ENCODE measurements at regions not wholly inside any gene's neighbourhood (a gene's known extent, or its start where the extent isn't known, plus 50 kb on each side); places are given as distances from the start of the nearest gene placed in this dataset.

DNA sequence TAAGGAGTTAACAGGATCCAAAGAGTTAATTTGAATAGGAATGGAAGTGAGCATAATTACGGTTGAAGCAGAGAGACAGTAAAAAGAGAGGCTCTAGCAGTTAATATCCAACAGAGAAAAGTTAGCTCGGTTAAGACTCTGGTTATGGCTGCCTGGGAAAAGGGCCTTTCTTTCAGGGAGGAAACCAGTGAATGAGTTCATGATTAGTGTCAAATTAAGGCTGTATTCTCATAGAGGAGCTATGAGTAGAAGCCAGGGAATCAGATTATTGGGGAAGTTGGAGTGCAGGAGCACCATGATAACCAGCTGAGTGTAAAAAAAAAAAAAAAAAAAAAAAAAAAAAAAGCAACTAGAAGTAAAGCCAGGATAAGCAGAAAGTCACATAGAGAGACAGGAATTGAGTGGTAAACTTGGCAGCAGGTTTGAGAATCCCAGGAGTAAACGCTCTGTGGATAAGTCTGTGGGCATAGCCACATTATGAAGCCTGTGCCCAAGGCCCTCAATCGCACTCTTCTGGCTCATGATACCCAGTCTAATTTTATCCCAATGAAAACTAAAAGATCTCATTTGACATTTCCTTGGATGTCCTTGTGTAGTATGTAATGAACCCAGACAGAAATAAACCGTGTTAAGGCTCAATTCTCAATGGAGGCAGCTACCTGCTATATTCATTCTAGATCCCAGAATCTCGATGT is 372.6 kb upstream of the MPDZ start:
- no peak overlapping the region for H3K27ac ChIP-seq
- H3K9me3 ChIP-seq, result no peaks in the 10 kb centered on the region
- no peak for ATAC-seq
- H3K4me3 ChIP-seq, result no peak overlapping the region
- no peaks in the 10 kb centered on the region for H3K27me3 ChIP-seq
- H3K36me3 ChIP-seq, result no peaks in the 10 kb centered on the region
- TF ChIP-seq EP300 (IDR thresholded peaks at IDR 0.05) (no peak), POLR2A (IDR thresholded peaks at IDR 0.05) (no peak), POLR2AphosphoS5 (IDR thresholded peaks at IDR 0.05) (no peak)
- TF ChIP-seq, protein P1, sequence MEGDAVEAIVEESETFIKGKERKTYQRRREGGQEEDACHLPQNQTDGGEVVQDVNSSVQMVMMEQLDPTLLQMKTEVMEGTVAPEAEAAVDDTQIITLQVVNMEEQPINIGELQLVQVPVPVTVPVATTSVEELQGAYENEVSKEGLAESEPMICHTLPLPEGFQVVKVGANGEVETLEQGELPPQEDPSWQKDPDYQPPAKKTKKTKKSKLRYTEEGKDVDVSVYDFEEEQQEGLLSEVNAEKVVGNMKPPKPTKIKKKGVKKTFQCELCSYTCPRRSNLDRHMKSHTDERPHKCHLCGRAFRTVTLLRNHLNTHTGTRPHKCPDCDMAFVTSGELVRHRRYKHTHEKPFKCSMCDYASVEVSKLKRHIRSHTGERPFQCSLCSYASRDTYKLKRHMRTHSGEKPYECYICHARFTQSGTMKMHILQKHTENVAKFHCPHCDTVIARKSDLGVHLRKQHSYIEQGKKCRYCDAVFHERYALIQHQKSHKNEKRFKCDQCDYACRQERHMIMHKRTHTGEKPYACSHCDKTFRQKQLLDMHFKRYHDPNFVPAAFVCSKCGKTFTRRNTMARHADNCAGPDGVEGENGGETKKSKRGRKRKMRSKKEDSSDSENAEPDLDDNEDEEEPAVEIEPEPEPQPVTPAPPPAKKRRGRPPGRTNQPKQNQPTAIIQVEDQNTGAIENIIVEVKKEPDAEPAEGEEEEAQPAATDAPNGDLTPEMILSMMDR (IDR thresholded peaks at IDR 0.05), result no peak
- H3K4me1 ChIP-seq, result no peaks in the 10 kb centered on the region
- 40 to 51% methylated on average over 6 of the region's 6 CpGs for WGBS, 2 donors (ENCODE audit: low coverage in 1 of 2)

DNA sequence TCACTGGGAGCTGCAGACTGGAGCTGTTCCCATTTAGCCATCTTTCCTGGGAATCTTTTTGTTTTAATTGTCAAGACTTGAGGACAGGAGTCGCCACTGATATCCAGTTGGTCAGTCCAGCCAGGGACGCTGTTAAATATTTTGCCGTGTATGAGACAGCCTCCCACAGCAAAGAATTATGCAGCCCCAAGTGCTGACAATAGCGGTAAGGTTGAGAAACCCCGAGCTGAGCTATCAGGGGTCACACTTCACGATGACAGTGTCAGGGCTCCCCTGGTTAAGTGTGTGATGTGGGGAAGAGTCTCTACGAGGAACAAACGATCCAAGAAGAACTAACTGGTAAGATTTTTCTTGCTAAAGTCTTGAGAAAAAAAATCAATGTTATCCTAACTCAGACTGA is 372.0 kb upstream of the MPDZ start:
- no peaks in the 10 kb centered on the region for H3K27me3 ChIP-seq
- no peaks in the 10 kb centered on the region for H3K4me1 ChIP-seq
- no peak for ATAC-seq
- H3K27ac ChIP-seq, result no peak overlapping the region
- WGBS, 2 donors (ENCODE audit: low coverage in 1 of 2), result 88 to 100% methylated on average over 3 to 7 of the region's 8 CpGs
- no peak for TF ChIP-seq POLR2A (IDR thresholded peaks at IDR 0.05)
- TF ChIP-seq, protein P1 (IDR thresholded peaks at IDR 0.05), result no peak
- no peak for TF ChIP-seq POLR2AphosphoS5 (IDR thresholded peaks at IDR 0.05)
- TF ChIP-seq EP300 (IDR thresholded peaks at IDR 0.05), result no peak
- no peak overlapping the region for H3K4me3 ChIP-seq
- H3K36me3 ChIP-seq, result no peaks in the 10 kb centered on the region
- H3K9me3 ChIP-seq, result no peaks in the 10 kb centered on the region

DNA sequence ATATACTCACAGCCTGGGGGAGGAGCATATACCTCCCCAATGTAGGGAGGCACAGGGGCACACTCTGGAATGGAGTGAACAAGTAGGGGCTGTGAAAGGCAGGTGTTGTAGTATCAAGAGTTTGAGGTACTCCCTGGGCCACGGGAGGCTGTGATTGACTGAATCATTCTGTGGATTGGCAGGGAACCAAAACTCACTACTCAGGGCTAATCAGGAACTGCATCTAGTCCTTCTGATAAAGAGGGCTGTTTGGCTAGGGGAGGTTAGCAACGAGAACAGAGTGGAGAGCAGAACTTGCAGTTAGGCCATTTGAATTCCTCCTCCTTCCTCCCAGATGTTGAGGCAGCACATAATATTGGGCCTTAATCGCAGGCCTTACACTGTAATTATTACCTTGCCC is 369.2 kb upstream of the MPDZ start:
- ATAC-seq, result no peak
- no peaks in the 10 kb centered on the region for H3K9me3 ChIP-seq
- TF ChIP-seq, protein P1 (IDR thresholded peaks at IDR 0.05), result no peak
- no peak for TF ChIP-seq EP300 (IDR thresholded peaks at IDR 0.05)
- TF ChIP-seq POLR2AphosphoS5 (IDR thresholded peaks at IDR 0.05), result no peak
- no peak for TF ChIP-seq POLR2A (IDR thresholded peaks at IDR 0.05)
- H3K36me3 ChIP-seq, result no peaks in the 10 kb centered on the region
- H3K27ac ChIP-seq, result no peak overlapping the region
- WGBS, 2 donors (ENCODE audit: low coverage in 1 of 2), result 95 to 100% methylated on average over 2 of the region's 3 CpGs
- peaks cover 0 to 12% (median 2%) of the 10 kb centered on the region in 3 donors for H3K4me1 ChIP-seq
- no peak overlapping the region for H3K4me3 ChIP-seq
- H3K27me3 ChIP-seq, result no peaks in the 10 kb centered on the region

DNA sequence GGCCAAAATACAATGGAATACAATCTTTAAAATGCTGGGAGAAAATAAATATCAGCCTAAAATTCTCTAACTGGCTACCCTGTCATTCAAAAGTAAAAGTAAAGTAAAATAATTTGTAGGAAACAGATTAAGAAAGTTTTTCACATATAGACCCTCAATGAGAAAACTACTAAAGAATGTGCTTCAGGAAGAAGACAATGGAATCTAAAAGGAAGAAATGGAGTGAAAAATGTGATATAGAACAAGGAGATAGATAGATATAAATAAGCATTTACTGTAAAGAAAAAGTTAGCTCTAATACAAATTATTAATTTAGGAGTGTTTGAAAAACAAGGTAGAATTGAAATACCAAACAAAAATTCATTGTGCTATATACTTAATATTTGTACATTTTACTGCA is 368.6 kb upstream of the MPDZ start:
- no peak overlapping the region for H3K4me3 ChIP-seq
- H3K4me1 ChIP-seq, result peaks cover 0 to 12% (median 2%) of the 10 kb centered on the region in 3 donors
- no peaks in the 10 kb centered on the region for H3K9me3 ChIP-seq
- H3K36me3 ChIP-seq, result no peaks in the 10 kb centered on the region
- H3K27me3 ChIP-seq, result no peaks in the 10 kb centered on the region
- no peak for TF ChIP-seq POLR2AphosphoS5 (IDR thresholded peaks at IDR 0.05)
- no peak for TF ChIP-seq EP300 (IDR thresholded peaks at IDR 0.05)
- no peak for TF ChIP-seq POLR2A (IDR thresholded peaks at IDR 0.05)
- TF ChIP-seq, protein P1 (IDR thresholded peaks at IDR 0.05), result no peak
- ATAC-seq, result no peak
- H3K27ac ChIP-seq, result no peak overlapping the region

DNA sequence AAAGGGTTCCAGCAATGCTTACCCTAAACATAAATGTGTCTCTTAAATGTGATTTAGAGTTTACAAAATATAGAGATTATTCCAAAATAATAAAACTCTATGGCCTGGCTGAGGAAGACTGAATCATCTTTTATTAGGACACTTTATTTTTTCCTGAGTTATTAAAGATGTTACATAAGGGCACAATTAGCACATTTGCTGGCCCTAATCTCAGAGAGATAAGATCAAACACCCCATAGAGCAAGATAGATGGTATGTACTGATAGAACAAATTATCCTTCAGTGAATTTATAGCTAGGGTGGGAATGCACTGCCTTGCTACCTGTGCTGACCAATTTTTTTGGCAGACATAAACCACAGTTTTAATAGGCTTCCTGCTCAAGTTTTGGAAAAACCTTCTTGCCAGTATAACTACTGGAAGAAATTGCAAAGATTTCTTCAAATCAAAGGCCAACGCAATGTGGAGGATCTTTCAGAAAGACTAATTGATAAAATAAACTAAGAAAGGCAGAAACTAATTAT is 367.1 kb upstream of the MPDZ start:
- no peaks in the 10 kb centered on the region for H3K36me3 ChIP-seq
- 63 to 100% methylated on average over 1 of the region's 1 CpG for WGBS, 2 donors (ENCODE audit: low coverage in 1 of 2)
- no peaks in the 10 kb centered on the region for H3K27me3 ChIP-seq
- H3K27ac ChIP-seq, result no peak overlapping the region
- no peaks in the 10 kb centered on the region for H3K9me3 ChIP-seq
- no peak for ATAC-seq
- peaks cover 0 to 12% (median 2%) of the 10 kb centered on the region in 3 donors for H3K4me1 ChIP-seq
- no peak overlapping the region for H3K4me3 ChIP-seq
- no peak for TF ChIP-seq POLR2AphosphoS5 (IDR thresholded peaks at IDR 0.05)
- TF ChIP-seq EP300 (IDR thresholded peaks at IDR 0.05), result no peak
- TF ChIP-seq, protein P1 (IDR thresholded peaks at IDR 0.05), result no peak
- TF ChIP-seq POLR2A (IDR thresholded peaks at IDR 0.05), result no peak

All from gastroesophageal sphincter (tissue), 4 donors.